PC-9 (cell line): ENCODE measurements at regions not wholly inside any gene's neighbourhood (a gene's known extent, or its start where the extent isn't known, plus 50 kb on each side); places are given as distances from the start of the nearest gene placed in this dataset.

Source experiments
- EZH2 ChIP-seq: fragments of 200-600 bp; sonication (generic); IDR thresholded peaks from 2 replicates; pipeline ENCODE4 v1.8.0; 2017; ENCODE audit warnings: antibody characterized with exemption, low read depth
- TF ChIP-seq, protein P1 (sequence below): fragments of 200-600 bp; sonication (generic); conservative IDR thresholded peaks from 2 replicates; pipeline ENCODE4 v1.6.1; 2017; ENCODE audit warnings: mixed run types, antibody characterized with exemption, mild to moderate bottlenecking, moderate library complexity

DNA sequence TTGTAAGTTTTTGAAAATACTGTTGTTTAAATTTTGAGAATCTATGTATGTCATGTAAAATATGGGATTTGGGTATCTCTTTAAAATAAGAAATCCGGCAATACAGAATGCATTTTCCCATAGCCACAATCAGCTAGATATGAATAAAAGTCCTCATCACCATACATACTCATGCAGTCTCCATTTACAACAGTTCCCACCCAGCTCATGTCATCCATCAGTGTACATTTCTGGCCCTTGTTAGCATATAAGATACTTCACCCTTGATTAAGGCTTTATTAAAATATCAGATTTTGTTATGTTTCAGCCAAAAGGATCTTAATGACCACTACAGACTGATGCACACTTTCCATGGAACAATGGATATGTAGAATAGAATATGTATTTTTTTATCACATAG, 218.0 kb downstream of the DPY19L2 start:
- TF ChIP-seq, protein P1, sequence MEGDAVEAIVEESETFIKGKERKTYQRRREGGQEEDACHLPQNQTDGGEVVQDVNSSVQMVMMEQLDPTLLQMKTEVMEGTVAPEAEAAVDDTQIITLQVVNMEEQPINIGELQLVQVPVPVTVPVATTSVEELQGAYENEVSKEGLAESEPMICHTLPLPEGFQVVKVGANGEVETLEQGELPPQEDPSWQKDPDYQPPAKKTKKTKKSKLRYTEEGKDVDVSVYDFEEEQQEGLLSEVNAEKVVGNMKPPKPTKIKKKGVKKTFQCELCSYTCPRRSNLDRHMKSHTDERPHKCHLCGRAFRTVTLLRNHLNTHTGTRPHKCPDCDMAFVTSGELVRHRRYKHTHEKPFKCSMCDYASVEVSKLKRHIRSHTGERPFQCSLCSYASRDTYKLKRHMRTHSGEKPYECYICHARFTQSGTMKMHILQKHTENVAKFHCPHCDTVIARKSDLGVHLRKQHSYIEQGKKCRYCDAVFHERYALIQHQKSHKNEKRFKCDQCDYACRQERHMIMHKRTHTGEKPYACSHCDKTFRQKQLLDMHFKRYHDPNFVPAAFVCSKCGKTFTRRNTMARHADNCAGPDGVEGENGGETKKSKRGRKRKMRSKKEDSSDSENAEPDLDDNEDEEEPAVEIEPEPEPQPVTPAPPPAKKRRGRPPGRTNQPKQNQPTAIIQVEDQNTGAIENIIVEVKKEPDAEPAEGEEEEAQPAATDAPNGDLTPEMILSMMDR, result no peak
- TF ChIP-seq EZH2, result no peak
